GM12892 (cell line): ENCODE measurements at regions not wholly inside any gene's neighbourhood (a gene's known extent, or its start where the extent isn't known, plus 50 kb on each side); places are given as distances from the start of the nearest gene placed in this dataset.

ENCODE experiments used
- POLR2A ChIP-seq: IDR thresholded peaks from 2 replicates; pipeline ENCODE4 v1.6.1; 2011; ENCODE audit warnings: low read depth, low read length, control low read depth
- POLR2AphosphoS5 ChIP-seq: IDR thresholded peaks from 2 replicates; pipeline ENCODE4 v1.6.1; 2011; ENCODE audit warnings: low read depth, low read length, control low read depth

GRCh38 chr11:23542816-23543215, 682.5 kb upstream of the CCDC179 start:
- no peak for TF ChIP-seq POLR2AphosphoS5
- TF ChIP-seq POLR2A: no peak
